Stimulated activated CD4-positive, alpha-beta T cell treated with anti-CD3 and anti-CD28 coated beads, Interleukin-4, amount 100 ng/mL, for 1 hour (primary cell): ENCODE measurements at regions not wholly inside any gene's neighbourhood (a gene's known extent, or its start where the extent isn't known, plus 50 kb on each side); places are given as distances from the start of the nearest gene placed in this dataset.

ENCODE experiments used
- DNase-seq: peaks from one replicate; pipeline ENCODE4 v3.0.0-alpha.2; 2020

DNA sequence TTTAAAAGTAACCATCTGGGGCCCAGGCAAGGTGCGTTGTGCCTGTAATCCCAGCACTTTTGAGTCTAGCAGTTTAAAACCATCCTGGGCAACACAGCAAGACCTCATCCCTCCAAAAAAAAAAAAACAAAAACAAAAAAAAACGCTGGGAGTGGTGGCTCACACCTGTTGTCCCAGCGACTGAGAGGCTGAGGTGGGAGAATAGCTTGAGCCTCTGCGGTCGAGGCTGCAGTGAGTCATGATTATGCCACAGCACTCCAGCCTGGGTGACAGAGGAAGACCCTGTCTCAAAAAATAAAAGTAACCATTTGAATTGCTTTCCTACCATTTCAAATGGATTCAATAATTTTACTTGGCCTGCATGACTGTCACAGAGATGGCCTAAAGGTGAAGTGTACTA, 186.5 kb upstream of the ATP2B1 start:
- DNase-seq, result no peak

- no peak for DNase-seq
Observed at GRCh38 chr12:89893972-89894706, 185.5 kb upstream of the ATP2B1 start.

- DNase-seq, result no peak
Observed at GRCh38 chr12:89892436-89892835, 183.8 kb upstream of the ATP2B1 start.

DNA sequence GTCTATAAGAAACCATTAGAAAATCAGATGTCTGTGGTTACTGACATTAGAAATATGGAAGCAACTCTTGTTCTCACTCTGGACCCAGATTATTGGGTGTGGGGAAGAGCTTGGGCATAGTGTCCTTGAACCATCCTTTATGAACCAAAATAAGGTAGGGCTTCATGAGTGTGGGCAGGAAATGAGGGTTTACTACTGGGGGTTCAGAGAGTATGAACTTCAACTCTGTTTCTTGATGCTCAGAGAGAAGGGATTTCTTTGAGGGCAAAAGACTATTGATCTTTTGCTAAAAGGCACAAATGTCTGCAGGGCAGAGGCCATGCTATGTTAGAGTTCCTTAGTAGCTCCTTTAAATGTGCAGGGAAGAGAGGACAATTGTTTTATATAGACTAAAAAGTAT, 183.3 kb upstream of the ATP2B1 start:
- no peak for DNase-seq

DNA sequence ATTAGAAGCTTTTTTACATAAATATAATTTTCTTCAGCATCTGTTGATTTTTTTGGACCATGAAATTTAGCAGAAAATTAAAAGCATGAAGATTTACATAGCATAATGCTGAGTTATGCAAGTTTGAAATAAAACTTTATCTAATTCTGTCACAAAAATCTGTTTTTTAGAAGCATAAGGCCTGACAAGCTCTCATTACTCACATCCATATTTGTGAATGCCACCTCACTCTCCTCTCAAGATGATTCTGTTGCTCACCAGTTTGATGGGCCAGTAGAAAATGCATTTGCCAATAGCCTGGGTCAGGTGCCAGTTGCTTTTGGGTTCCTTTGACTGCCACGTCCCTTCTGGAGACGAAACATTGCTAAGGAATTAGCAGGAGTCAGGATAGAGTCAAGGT, 181.5 kb upstream of the ATP2B1 start:
- DNase-seq, result no peak

GRCh38 chr12:89889062-89889461, 180.4 kb upstream of the ATP2B1 start:
- no peak for DNase-seq

GRCh38 chr12:89884952-89885351, 176.3 kb upstream of the ATP2B1 start:
- DNase-seq, result no peak

DNA sequence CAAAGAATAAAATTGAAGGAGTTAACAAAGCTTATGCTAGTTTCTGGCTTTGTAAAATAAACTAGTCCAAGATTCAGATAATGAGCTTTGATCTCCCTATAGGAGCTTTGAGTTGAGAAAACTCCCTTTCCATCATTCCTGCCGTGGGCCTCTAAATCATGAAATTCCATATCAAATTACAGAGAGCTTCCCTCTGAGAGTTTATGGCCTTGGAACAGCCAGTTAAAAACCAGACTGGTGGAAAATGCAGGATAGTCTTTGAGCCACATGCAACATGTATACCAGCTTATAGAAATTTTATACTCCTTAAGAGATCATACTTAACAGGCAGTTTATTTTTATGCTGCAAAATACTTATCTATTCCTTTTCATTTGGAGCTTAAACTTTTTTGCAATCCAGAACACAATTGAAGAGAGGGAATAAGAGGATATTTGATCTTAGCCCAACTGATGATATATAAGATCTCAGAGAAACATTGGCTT, 175.8 kb upstream of the ATP2B1 start:
- no peak for DNase-seq

- no peak for DNase-seq
Observed at GRCh38 chr12:89883630-89884389, 175.2 kb upstream of the ATP2B1 start.

GRCh38 chr12:89882792-89883191, 174.2 kb upstream of the ATP2B1 start:
- DNase-seq, result no peak

GRCh38 chr12:89882050-89882449, 173.4 kb upstream of the ATP2B1 start:
- DNase-seq, result no peak

DNA sequence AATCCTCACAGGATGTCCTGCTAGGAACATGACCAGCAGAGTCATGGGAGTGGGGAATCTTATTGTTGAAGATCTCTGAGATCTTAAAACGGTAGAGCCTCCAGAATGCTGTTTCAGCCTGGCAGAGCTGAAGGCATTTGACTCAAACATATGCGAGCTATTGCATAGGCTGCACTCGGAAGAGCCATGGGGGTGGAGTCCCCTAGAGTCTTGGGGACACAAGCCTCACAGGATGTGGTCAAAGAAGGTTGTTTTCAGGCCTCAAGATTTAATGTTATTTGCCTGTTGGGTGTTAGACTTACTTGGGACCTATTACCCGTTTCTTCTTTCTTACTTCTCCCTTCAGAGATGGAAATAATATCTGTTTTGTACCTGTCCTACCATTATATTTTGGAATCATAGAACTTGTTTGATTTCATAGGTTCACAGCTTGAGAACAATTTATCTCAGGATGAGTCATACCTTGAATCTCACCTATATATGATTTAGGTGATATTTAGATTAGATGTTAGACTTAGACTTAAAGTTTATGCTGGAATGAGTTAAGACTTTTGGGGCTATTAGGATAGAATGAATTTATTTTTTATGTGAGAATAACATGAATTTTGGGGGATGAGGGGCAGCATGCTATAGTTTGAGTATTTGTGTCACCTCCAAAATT, 172.2 kb upstream of the ATP2B1 start:
- DNase-seq, result no peak

GRCh38 chr12:89879766-89880165, 171.1 kb upstream of the ATP2B1 start:
- DNase-seq, result no peak

- DNase-seq, result no peak
Observed at GRCh38 chr12:89878950-89879349, 170.3 kb upstream of the ATP2B1 start.

DNA sequence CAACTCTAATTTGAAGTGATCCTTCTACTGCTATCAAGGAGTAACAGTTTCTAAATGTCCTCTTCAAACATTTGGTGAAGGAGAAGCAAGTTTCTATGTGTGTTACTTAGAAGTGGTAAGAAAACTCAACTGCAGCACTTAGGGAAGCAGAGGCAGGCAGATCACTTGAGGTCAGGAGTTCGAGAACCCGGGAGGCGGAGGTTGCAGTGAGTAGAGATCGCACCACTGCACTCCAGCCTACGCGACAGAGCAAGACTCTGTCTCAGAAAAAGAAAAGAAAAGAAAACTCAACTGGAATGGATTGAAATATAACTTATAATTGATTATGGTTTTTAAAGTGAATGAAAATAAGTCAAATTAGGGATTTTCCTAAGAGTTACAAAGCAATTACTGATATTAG, 169.7 kb upstream of the ATP2B1 start:
- DNase-seq, result no peak

GRCh38 chr12:89877671-89878070, 169.0 kb upstream of the ATP2B1 start:
- no peak for DNase-seq

DNA sequence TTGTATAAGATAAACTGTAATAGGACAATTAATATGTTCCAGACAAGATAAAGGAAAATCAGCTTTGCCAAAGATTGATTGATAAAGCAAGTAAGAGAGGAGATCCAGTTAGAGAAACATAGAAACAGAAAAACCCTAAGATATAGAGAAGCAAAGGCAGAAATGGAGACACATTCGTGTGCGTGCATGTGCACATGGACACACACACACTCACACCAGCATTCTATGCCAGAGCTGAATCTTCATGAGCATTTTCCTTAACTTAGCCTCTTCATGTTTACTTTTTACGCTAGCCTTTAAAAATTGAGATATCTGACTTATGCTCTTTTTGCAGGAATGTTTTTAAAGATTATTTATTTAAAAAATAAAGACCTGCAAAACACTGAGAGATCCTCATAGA, 168.5 kb upstream of the ATP2B1 start:
- DNase-seq, result no peak

- DNase-seq, result no peak
Observed at GRCh38 chr12:89875809-89876208, 167.2 kb upstream of the ATP2B1 start.

- no peak for DNase-seq
Observed at GRCh38 chr12:89875225-89875624, 166.6 kb upstream of the ATP2B1 start.

- no peak for DNase-seq
Observed at GRCh38 chr12:89874146-89874545, 165.5 kb upstream of the ATP2B1 start.

DNA sequence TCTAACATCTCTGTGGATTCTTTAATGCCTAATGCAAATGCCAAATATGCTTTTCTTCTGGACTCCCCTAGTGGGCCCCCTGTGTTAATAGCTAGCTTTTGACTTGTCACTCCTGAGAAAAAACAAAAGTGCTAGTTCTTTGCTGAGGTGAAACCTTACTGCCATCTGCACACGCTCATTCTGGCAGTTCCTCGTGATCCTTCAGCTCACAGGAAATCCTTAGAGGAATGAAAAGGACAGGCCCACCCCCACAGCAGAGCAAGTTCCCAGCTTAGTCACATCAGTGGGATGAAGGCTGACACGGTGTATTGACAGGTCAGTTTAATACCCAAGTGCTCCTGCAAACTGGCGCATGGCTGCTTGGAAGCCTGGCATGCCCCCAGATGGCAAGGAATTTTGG, 165.1 kb upstream of the ATP2B1 start:
- no peak for DNase-seq

GRCh38 chr12:89872922-89873630, 164.4 kb upstream of the ATP2B1 start:
- no peak for DNase-seq
